HG03135 (cell line): ENCODE measurements at regions not wholly inside any gene's neighbourhood (a gene's known extent, or its start where the extent isn't known, plus 50 kb on each side); places are given as distances from the start of the nearest gene placed in this dataset.

Experiments
- ATAC-seq: cut with Tn5 transposase; IDR thresholded peaks from one replicate; pipeline ENCODE4 v1.9.1; 2021; ENCODE audit warnings: mild to moderate bottlenecking, moderate library complexity; ENCODE audit not compliant: unreplicated experiment

DNA sequence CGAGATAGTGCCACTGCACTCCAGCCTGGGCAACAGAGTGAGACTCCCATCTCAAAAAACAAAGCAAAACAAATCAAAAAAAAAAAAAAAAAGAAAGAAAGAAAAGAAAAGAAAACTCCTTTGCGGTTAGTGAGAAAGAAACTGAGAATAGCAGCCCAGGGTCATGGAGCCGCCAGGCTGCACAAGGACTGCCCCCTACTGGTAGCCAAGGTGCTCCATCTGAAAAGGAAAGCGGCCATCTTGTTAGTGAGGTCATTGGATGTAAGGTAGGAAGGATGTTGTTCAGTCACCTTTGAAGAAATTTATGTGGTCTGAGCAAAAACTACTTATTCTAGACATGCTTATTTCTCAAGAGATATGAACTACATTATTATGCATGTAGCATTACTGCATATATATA, 660.6 kb upstream of the TENM3 start:
- ATAC-seq, result no peak

DNA sequence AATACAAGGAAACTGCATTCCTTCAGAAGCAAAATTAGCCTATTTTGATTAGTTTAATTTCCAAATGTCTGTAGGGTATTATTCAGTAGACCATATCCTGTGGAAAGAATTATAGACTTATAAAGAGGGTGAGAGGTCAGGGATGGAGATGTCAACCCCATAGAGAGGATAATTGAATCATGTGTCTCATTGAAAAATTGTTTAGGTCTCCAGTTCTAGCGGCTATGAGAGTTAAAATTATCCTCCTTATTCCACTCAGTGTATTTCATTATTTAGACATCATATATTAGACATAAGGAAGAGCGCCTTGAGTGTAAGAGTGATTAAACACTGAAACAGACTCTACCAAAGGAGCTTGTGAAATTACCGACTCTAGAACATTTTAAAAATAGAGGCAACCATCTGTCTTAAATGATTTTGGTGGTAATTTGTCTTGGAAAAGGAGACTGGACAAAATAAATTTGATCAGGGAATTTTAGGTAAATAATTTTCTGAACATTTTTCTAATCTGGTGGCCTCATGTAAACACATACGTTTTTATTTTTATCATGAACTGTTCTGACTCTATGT, 654.4 kb upstream of the TENM3 start:
- no peak for ATAC-seq

GRCh38 chr4:181592221-181592745, 650.9 kb upstream of the TENM3 start:
- no peak for ATAC-seq

DNA sequence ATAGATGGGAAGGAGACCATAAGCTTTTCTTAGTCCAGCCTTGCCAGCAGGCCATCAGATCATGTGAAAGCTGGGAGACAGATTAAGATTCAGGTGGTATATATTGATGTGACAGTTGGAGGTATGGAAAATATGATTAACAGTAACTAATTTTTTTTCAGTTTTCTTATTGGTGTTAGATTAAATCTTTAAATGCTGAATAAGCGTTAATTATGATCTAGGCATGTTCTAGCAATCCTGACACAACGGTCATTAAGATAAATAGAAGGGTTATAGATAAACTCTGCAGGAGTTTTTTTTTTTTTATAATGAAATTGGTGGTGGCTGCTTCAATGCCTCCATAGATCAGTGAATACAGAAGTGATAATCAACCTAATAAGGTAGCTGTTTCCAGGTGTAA, 649.5 kb upstream of the TENM3 start:
- no peak for ATAC-seq

DNA sequence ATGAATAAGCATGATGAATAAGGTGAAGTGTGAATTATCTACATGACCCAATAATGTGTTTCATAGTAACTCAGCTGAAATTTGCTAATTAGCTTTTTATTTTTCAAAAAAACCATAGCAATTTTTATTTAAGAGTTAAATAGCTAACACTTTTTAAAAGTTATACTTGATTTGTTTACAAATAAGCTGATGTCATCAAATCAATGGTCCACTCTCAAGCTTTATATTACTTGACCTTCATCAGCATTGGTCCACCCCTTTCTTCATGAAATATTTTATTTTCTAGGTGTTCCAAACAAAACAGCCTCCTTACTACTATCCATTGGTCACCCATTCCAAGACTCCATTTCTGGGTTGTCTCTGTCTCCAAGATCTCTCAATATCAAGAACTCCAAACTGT, 649.0 kb upstream of the TENM3 start:
- no peak for ATAC-seq

DNA sequence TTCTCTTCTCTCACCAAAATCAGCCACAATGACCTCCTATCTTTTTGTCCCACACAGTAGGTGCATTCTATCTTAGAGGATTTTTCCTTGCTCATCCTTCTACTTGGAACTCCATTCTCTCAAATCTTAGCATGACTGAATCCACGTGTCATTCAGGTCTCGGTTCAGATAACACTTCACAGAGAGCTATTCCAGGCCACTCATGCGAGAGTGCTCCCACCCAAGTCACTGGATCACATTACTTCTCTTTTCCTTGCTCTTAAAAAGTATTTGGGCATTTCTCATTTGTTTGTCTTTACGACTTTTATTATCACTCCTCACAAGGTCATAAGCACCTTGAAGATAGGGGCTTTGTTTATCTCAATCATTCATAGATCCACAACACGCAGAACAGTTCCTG, 647.5 kb upstream of the TENM3 start:
- no peak for ATAC-seq

DNA sequence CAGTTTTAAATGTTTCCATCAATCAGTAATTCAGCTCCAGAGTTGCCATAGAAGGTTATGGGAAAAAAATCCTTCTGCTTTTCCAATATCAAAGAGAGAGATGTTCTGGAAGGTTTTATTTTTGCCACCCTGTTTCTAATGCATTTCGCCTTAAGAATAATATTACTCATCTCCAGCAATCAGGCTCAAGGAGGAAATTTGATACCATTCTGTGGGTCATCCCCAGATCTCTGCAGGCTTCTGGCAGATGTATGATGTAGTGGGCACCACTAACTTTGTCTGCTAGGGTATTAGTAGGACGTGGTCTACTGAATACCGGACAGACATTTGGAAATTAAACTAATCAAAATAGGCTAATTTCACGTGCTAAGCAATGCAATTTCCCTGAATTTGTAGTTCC, 645.4 kb upstream of the TENM3 start:
- no peak for ATAC-seq

DNA sequence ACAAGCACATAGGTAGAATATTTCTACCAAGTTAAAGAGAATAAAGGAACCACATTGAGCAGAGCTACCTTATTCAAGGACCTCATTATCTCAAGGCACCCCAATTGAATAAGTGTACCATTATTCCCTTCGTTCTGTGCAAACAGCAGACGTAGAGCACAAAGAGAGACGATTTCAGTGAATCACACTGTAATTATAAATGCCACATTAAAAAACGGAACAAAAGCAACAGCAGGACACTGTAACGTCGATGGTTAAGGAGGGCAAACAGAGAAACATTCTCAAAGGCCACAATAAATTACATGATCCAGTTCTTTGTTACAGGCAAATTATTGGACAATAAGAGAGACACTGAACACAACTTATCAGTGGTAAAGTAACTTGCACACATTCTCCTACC, 644.1 kb upstream of the TENM3 start:
- ATAC-seq, result no peak

GRCh38 chr4:181601103-181601502, 642.1 kb upstream of the TENM3 start:
- ATAC-seq, result no peak

GRCh38 chr4:181604546-181604945, 638.7 kb upstream of the TENM3 start:
- ATAC-seq, result no peak

GRCh38 chr4:181606300-181606699, 636.9 kb upstream of the TENM3 start:
- no peak for ATAC-seq

GRCh38 chr4:181608181-181608580, 635.0 kb upstream of the TENM3 start:
- no peak for ATAC-seq

DNA sequence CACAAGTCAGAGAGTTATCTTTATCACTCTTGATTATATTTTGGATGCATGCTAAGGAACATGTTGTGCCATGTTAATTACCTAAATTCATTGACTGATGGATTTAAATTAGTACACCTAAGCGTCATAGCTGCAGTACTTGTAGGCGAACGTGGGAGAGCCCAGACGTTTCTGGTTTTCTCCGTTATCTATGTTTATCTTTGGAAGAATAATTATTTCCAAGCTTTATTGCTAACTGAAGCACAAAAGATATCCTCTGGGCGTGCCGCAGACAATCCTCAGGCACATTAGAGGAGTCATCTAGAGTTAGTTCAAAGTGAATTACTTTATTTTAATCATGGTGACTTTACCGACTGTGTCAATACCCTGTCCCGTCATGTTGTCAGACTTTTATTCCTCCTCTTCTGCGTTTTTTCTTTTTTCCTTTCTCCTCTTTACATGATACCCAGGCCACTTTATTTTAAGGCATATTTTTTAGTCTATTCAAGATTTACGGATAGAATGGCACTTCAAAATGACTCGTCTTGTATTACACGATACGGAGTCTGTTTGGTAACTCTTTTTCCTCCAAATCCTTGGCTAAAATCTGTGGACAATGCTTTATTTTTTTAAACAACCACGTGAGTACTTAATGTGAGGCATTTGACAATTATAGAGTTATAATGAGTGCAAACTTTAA, 632.0 kb upstream of the TENM3 start:
- no peak for ATAC-seq

DNA sequence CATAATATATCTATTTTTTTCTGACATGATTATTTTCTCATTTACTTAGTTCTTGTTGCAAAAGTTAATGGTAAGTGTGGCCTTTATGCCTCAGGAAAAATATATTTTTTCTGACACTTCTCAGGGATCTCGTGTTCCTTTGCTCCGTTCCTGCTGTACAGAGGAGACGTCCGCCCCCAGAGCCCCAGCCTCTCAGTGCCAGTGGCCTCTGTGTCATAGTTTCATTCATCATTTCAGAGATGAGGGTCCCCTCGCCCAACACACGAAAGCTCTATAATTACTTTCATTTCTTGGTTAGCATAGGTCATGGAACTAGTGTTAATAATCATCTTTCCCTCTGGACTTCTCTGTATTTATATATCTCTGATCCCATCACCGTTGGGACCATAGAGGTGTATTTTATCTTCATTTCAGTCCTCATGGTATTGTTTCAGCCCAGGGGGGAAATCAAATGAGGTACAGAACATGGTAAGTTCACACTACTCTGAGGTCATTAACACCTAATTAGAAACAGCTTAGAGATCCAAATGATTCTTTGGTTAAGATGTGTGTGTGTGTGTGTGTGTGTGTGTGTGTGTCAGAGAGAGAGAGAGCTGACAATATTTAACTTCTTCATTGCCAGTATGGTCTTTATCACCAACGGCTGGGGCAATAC, 631.1 kb upstream of the TENM3 start:
- ATAC-seq, result no peak

- no peak for ATAC-seq
Observed at GRCh38 chr4:181613200-181613599, 630.0 kb upstream of the TENM3 start.

DNA sequence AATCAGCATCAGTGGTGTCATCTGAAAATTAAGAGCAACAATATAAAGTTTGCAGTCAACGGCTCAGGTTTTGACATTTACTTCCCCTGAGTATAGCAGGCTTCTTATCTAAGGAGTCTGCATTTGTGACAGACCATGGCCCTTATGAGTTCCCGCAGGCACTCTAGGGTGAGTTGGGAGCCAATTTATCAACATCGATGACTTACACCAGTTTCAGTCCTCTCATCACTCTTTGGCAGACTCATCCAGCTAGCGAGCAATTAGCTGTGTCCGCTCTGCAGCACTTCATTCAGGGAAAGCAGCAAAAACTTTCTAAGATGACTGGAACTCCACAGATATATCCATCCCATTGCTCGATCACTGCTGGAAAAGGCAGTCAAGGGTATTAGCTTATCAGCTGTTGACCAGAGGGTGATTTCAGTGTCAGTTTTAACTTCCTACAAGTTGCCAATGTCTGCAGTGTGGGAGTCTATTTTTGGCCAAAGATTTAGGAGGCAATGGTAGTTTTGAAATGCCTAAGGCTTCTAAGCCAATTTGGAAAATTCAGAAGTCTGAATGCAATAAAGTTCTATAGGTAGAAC, 625.1 kb upstream of the TENM3 start:
- ATAC-seq, result no peak

- ATAC-seq, result no peak
Observed at GRCh38 chr4:181618896-181619295, 624.3 kb upstream of the TENM3 start.

GRCh38 chr4:181619651-181620050, 623.6 kb upstream of the TENM3 start:
- no peak for ATAC-seq

GRCh38 chr4:181637186-181638105, 605.8 kb upstream of the TENM3 start:
- ATAC-seq, result no peak

- ATAC-seq, result no peak
Observed at GRCh38 chr4:181643466-181643865, 599.7 kb upstream of the TENM3 start.

GRCh38 chr4:181645489-181645888, 597.7 kb upstream of the TENM3 start:
- ATAC-seq, result no peak
